Motor neuron (in vitro differentiated cells): ENCODE measurements at regions not wholly inside any gene's neighbourhood (a gene's known extent, or its start where the extent isn't known, plus 50 kb on each side); places are given as distances from the start of the nearest gene placed in this dataset.
"Not testable (repeated sequence)": the region's sequence is repeated elsewhere in the genome, so short reads cannot be mapped to it uniquely, and the experiment has no call there.

Source experiments
- ATAC-seq, 8 experiments: fragments of 200-7000 bp; cut with Tn5 transposase; replicated peaks in 6 of 8; 2 replicates each; pipeline ENCODE4 v1.8.0; 2021; ENCODE audit warnings: mild to moderate bottlenecking in 8 of 8, moderate library complexity in 8 of 8
- H3K27ac ChIP-seq, 2 donors: fragments of 250-450 bp; sonication (Bioruptor Pico); 2 replicates each; pipeline ENCODE4 v1.9.0; 2021; ENCODE audit warnings: antibody characterized with exemption in 2 of 2, mild to moderate bottlenecking in 2 of 2, moderate library complexity in 1 of 2
- H3K4me1 ChIP-seq, 2 donors: fragments of 250-450 bp; sonication (Bioruptor Pico); replicated peaks in 1 of 2; 2 replicates each; pipeline ENCODE4 v1.6.1; 2021; ENCODE audit warnings: antibody characterized with exemption in 2 of 2, mild to moderate bottlenecking in 2 of 2, moderate library complexity in 1 of 2
- H3K4me3 ChIP-seq, 5 donors: fragments of 250-450 bp; sonication (Bioruptor Pico); 2 replicates each; pipeline ENCODE4 v1.9.0; 2021; ENCODE audit warnings: antibody characterized with exemption in 5 of 5, mild to moderate bottlenecking in 5 of 5, moderate library complexity in 4 of 5
- WGBS, 10 experiments: fragments of 450-650 bp; shearing (Covaris generic); methylation state at CpG; one replicate each; pipeline ENCODE4 v1.0.0; 2022; 5-methylcytosine and 5-hydroxymethylcytosine counted together
- in situ Hi-C, 9 experiments: fragments of 400-800 bp; cut with MboI; loops; one replicate each; pipeline ENCODE4 v1.15.0; 2021; ENCODE audit warnings: low sequenced_read_pairs in 9 of 9, low pct_unique_long_range_greater_than_20kb in 2 of 9; ENCODE audit not compliant: unreplicated experiment in 9 of 9

GRCh38 chr14:101627915-101628262 is 66.6 kb downstream of the DIO3 start:
- no peak for ATAC-seq
- Histone ChIP-seq H3K27ac (no peak overlapping the region), H3K4me3 (no peak overlapping the region), H3K4me1 (peaks cover 29 to 32% of the 10 kb centered on the region in 2 donors)
- in situ Hi-C loops = loop anchor here in 5 of 9 experiments (25.0 kb wide), 4 partner anchors 541 to 1241 kb away; partner anchors contain the start of genes RTL1 (in 3 of the 5) and WDR25 (in 2 of the 5)
- 20 to 100% (median 75%) methylated on average over 1 to 13 of the region's 16 CpGs; no CpG with 5 or more reads in 3 of the 10 experiments for WGBS, 10 experiments

- no peak overlapping the region for H3K4me3 ChIP-seq
- H3K4me1 ChIP-seq = peaks cover 29 to 32% of the 10 kb centered on the region in 2 donors
- peak; percentile 73 to 96 (median 78) for ATAC-seq
- in situ Hi-C loops = loop anchor here in 5 of 9 experiments (25.0 kb wide), 4 partner anchors 541 to 1241 kb away; partner anchors contain the start of genes RTL1 (in 3 of the 5) and WDR25 (in 2 of the 5)
- no peak overlapping the region for H3K27ac ChIP-seq
- WGBS, 10 experiments = 0 to 20% (median 9%) methylated on average over 1 to 15 of the region's 44 CpGs; no CpG with 5 or more reads in 1 of the 10 experiments
These were observed 67.2 kb downstream of the DIO3 start for GRCh38 chr14:101628471-101628966.

- in situ Hi-C loops = loop anchor here in 5 of 9 experiments (25.0 kb wide), 4 partner anchors 542 to 1242 kb away; partner anchors contain the start of genes RTL1 (in 3 of the 5) and WDR25 (in 2 of the 5)
- Histone ChIP-seq H3K4me1 (peaks cover 26 to 30% of the 10 kb centered on the region in 2 donors), H3K27ac (no peak overlapping the region), H3K4me3 (no peak overlapping the region)
- 0 to 100% (median 70%) methylated on average over 1 to 3 of the region's 8 CpGs; no CpG with 5 or more reads in 2 of the 10 experiments for WGBS, 10 experiments
- no peak for ATAC-seq
These were observed 67.7 kb downstream of the DIO3 start for GRCh38 chr14:101628975-101629374.

GRCh38 chr14:101630056-101630965 is 69.0 kb downstream of the DIO3 start:
- H3K27ac ChIP-seq = no peak overlapping the region
- H3K4me1 ChIP-seq = peaks cover 20% of the 10 kb centered on the region in 2 donors
- peak in 5 of 8 experiments; percentile 15 to 67 (median 28) for ATAC-seq
- in situ Hi-C loops = loop anchor here in 5 of 9 experiments (25.0 kb wide), 4 partner anchors 543 to 1243 kb away; partner anchors contain the start of genes RTL1 (in 3 of the 5) and WDR25 (in 2 of the 5)
- 17 to 79% (median 40%) methylated on average over 2 to 10 of the region's 22 CpGs; no CpG with 5 or more reads in 1 of the 10 experiments for WGBS, 10 experiments
- no peak overlapping the region for H3K4me3 ChIP-seq

GRCh38 chr14:101631199-101631598 is 69.9 kb downstream of the DIO3 start:
- peaks cover 20 to 24% of the 10 kb centered on the region in 2 donors for H3K4me1 ChIP-seq
- H3K27ac ChIP-seq = no peak overlapping the region
- no peak overlapping the region for H3K4me3 ChIP-seq
- in situ Hi-C loops = loop anchor here in 5 of 9 experiments (25.0 kb wide), 4 partner anchors 544 to 1244 kb away; partner anchors contain the start of genes RTL1 (in 3 of the 5) and WDR25 (in 2 of the 5)
- ATAC-seq = no peak
- WGBS, 10 experiments = 13 to 92% (median 63%) methylated on average over 2 to 3 of the region's 3 CpGs; no CpG with 5 or more reads in 1 of the 10 experiments

- not testable (repeated sequence) for ATAC-seq, H3K4me3 ChIP-seq, H3K27ac ChIP-seq
- 66 to 100% (median 90%) methylated on average over 1 to 10 of the region's 13 CpGs; no CpG with 5 or more reads in 3 of the 10 experiments for WGBS, 10 experiments
- in situ Hi-C loops = loop anchor here in 5 of 9 experiments (25.0 kb wide), 4 partner anchors 545 to 1245 kb away; partner anchors contain the start of genes RTL1 (in 3 of the 5) and WDR25 (in 2 of the 5)
- H3K4me1 ChIP-seq = peaks cover 20 to 24% of the 10 kb centered on the region in 2 donors
These were observed 70.7 kb downstream of the DIO3 start for GRCh38 chr14:101631970-101632369.

GRCh38 chr14:101632520-101632919 is 71.2 kb downstream of the DIO3 start:
- in situ Hi-C loops = loop anchor here in 5 of 9 experiments (25.0 kb wide), 4 partner anchors 545 to 1245 kb away; partner anchors contain the start of genes RTL1 (in 3 of the 5) and WDR25 (in 2 of the 5)
- WGBS, 10 experiments = 52 to 100% (median 89%) methylated on average over 2 to 5 of the region's 8 CpGs; no CpG with 5 or more reads in 3 of the 10 experiments
- H3K27ac ChIP-seq = no peak overlapping the region
- peaks cover 20 to 24% of the 10 kb centered on the region in 2 donors for H3K4me1 ChIP-seq
- no peak for ATAC-seq
- no peak overlapping the region for H3K4me3 ChIP-seq

GRCh38 chr14:101633276-101633675 is 72.0 kb downstream of the DIO3 start:
- H3K4me1 ChIP-seq = peaks cover 15 to 18% of the 10 kb centered on the region in 2 donors
- no peak overlapping the region for H3K27ac ChIP-seq
- 27 to 86% (median 78%) methylated on average over 2 to 6 of the region's 10 CpGs; no CpG with 5 or more reads in 2 of the 10 experiments for WGBS, 10 experiments
- no peak overlapping the region for H3K4me3 ChIP-seq
- in situ Hi-C loops = loop anchor here in 5 of 9 experiments (25.0 kb wide), 4 partner anchors 546 to 1246 kb away; partner anchors contain the start of genes RTL1 (in 3 of the 5) and WDR25 (in 2 of the 5)
- no peak for ATAC-seq

- in situ Hi-C loops = loop anchor here in 5 of 9 experiments (25.0 kb wide), 4 partner anchors 547 to 1247 kb away; partner anchors contain the start of genes RTL1 (in 3 of the 5) and WDR25 (in 2 of the 5)
- no peak overlapping the region for H3K4me3 ChIP-seq
- peaks cover 14 to 15% of the 10 kb centered on the region in 2 donors for H3K4me1 ChIP-seq
- no peak for ATAC-seq
- no peak overlapping the region for H3K27ac ChIP-seq
- WGBS, 10 experiments = 50 to 96% (median 73%) methylated on average over 4 to 8 of the region's 20 CpGs; no CpG with 5 or more reads in 4 of the 10 experiments
These were observed 73.0 kb downstream of the DIO3 start for GRCh38 chr14:101634202-101634849.

GRCh38 chr14:101634850-101635748 is 73.8 kb downstream of the DIO3 start:
- ATAC-seq = no peak
- H3K27ac ChIP-seq = no peak overlapping the region
- no peak overlapping the region for H3K4me3 ChIP-seq
- H3K4me1 ChIP-seq = peaks cover 10 to 11% of the 10 kb centered on the region in 2 donors
- in situ Hi-C loops = loop anchor here in 5 of 9 experiments (25.0 kb wide), 4 partner anchors 548 to 1248 kb away; partner anchors contain the start of genes RTL1 (in 3 of the 5) and WDR25 (in 2 of the 5)
- 85 to 100% (median 95%) methylated on average over 1 to 4 of the region's 56 CpGs; no CpG with 5 or more reads in 6 of the 10 experiments for WGBS, 10 experiments
